NB4 (cell line): ENCODE measurements at regions not wholly inside any gene's neighbourhood (a gene's known extent, or its start where the extent isn't known, plus 50 kb on each side); places are given as distances from the start of the nearest gene placed in this dataset.

Experiments
- DNase-seq: peaks from one replicate; pipeline ENCODE4 v3.0.0; 2010; ENCODE audit warnings: low read depth
- H3K4me3 ChIP-seq: one replicate; pipeline ENCODE4 v1.5.1; 2011; ENCODE audit warnings: mild to moderate bottlenecking, low read depth, low read length, moderate library complexity
- CTCF ChIP-seq: IDR thresholded peaks from one replicate; pipeline ENCODE4 v1.5.1; 2012; ENCODE audit warnings: low read depth, low read length
- MAX ChIP-seq: IDR thresholded peaks from 2 replicates; pipeline ENCODE4 v1.6.1; 2011; ENCODE audit warnings: low read depth, low read length
- MYC ChIP-seq: IDR thresholded peaks from 2 replicates; pipeline ENCODE4 v1.6.1; 2011; ENCODE audit warnings: low read depth, low read length
- POLR2A ChIP-seq: IDR thresholded peaks from 2 replicates; pipeline ENCODE4 v1.6.1; 2011; ENCODE audit warnings: mild to moderate bottlenecking; ENCODE audit not compliant: insufficient read length; ENCODE audit errors: extremely low read depth

DNA sequence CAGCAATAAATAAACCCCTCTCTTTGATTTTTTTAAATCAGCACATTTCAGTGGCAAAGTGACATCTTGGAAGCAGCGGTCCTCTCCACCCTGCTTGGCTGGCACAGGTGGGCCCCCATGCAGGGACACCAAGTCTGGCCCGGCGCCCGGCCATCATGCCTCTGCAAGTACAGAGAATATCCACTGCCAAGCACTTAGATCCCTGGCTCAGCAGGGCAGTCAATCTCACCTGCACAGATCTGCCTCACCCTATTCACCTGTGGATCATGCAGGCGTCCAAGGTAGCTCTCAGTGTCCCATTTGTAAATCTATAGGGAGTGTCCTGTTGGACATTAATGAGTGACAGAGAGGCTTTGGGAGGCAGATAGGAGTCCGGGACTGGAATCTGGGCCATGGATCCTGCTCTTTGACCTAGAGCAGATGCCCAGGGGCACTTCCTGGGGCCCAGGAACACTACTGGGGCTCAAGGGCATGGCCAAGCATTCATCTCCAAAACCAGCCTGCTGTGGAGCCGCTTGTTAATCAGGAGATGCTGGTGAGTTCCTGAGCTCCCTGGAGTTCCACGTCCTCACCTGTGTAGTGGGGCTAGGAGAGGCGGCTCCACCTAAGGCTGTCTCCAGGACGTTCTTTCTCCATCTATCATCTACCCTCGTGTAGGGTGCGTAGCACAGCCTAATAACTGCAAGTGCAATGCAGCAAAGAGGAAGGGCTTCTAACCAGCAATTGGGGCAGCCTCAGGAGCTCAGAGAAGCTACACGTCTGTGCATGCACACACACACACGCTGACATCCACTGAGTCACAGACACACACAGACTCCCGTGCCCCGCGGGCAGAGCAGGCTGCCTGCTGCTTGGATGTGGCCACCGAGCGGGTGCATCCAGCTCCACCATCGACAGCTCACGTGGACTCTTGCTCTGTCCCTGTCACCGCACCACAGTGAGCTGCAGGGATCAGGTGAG is 123.6 kb downstream of the OAT start:
- H3K4me3 ChIP-seq, result no peak overlapping the region
- no peak for DNase-seq
- TF ChIP-seq CTCF (no peak), MYC (no peak), MAX (no peak), POLR2A (no peak)

GRCh38 chr10:124293616-124294449 is 124.9 kb downstream of the OAT start:
- no peak for DNase-seq
- TF ChIP-seq CTCF, result no peak
- no peak for TF ChIP-seq MAX
- TF ChIP-seq MYC, result no peak
- H3K4me3 ChIP-seq, result no peak overlapping the region

DNA sequence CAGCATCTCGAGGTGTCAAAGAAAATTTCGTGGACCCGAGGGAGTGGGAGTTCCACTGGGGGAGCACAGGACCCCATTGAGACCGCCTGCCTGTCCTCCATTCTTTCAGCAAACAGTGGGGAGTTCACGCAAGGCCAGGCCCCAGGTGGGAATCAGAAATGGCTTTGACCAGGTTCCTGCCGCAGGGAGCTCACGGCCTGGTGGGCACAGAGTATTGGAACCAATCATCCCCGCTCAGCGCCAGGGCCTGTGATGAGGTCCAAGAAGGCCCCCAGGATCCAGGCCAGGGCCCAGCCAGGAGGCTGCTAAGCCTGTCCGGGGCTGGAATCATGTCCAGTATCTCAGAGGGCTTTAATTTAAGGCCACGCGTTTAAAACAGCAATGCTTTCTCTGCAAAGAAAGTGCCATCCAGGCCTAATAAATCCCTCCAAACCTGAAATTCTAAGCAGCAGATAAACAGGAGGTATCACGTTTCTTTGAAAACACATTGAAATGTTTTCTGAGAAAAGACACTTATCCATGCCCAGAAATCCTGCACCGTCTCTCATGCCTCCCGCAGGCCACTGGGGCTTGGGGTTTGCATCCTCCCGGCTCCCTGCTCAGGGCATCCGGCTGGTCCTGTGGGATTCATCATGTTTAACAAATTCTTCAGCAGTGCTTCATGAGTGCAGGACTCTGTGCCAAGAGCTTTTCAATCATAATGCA is 125.7 kb downstream of the OAT start:
- no peak for DNase-seq

GRCh38 chr10:124291001-124291701 is 127.6 kb downstream of the OAT start:
- DNase-seq, result peak; percentile 87
- H3K4me3 ChIP-seq, result no peak overlapping the region
- TF ChIP-seq POLR2A (no peak), MYC (0 out of 2 replicates have a peak, but pooled peaks have one; percentile 23), MAX (peak; percentile 60), CTCF (no peak)

More for the DNA sequence above, 125.7 kb downstream of the OAT start:
- no peak overlapping the region for H3K4me3 ChIP-seq
- TF ChIP-seq MAX, result no peak
- no peak for TF ChIP-seq POLR2A
- no peak for TF ChIP-seq MYC
- TF ChIP-seq CTCF, result no peak
